Glomerular visceral epithelial cell (primary cell): ENCODE measurements at regions not wholly inside any gene's neighbourhood (a gene's known extent, or its start where the extent isn't known, plus 50 kb on each side); places are given as distances from the start of the nearest gene placed in this dataset.

Source experiments
- DNase-seq: peaks from one replicate; pipeline ENCODE4 v3.0.0-alpha.2; 2016; ENCODE audit errors: extremely low spot score

- DNase-seq = no peak
Measured at GRCh38 chr2:43128559-43128955, 97.8 kb downstream of the ZFP36L2 start.

- DNase-seq = no peak
Measured at GRCh38 chr2:43127941-43128558, 98.4 kb downstream of the ZFP36L2 start.

- DNase-seq = peak; percentile 30
Measured at GRCh38 chr2:43127208-43127940, 99.0 kb downstream of the ZFP36L2 start.

- DNase-seq = no peak
Measured at GRCh38 chr2:43126817-43127207, 99.6 kb downstream of the ZFP36L2 start.

GRCh38 chr2:43125090-43125998, 101.1 kb downstream of the ZFP36L2 start:
- DNase-seq = no peak

- no peak for DNase-seq
Measured at GRCh38 chr2:43124687-43125057, 101.7 kb downstream of the ZFP36L2 start.

- DNase-seq = no peak
Measured at GRCh38 chr2:43123981-43124686, 102.3 kb downstream of the ZFP36L2 start.

- DNase-seq = no peak
Measured at GRCh38 chr2:43123486-43123885, 102.9 kb downstream of the ZFP36L2 start.

GRCh38 chr2:43123028-43123427, 103.4 kb downstream of the ZFP36L2 start:
- DNase-seq = no peak

- DNase-seq = no peak
Measured at GRCh38 chr2:43121580-43122314, 104.7 kb downstream of the ZFP36L2 start.

GRCh38 chr2:43119303-43119702, 107.1 kb downstream of the ZFP36L2 start:
- no peak for DNase-seq

GRCh38 chr2:43117521-43118143, 108.8 kb downstream of the ZFP36L2 start:
- DNase-seq = no peak

- DNase-seq = no peak
Measured at GRCh38 chr2:43116988-43117387, 109.4 kb downstream of the ZFP36L2 start.

- DNase-seq = no peak
Measured at GRCh38 chr2:43115881-43116280, 110.5 kb downstream of the ZFP36L2 start.

- peak; percentile 50 for DNase-seq
Measured at GRCh38 chr2:43114210-43114609, 112.2 kb downstream of the ZFP36L2 start.

- no peak for DNase-seq
Measured at GRCh38 chr2:43111788-43112554, 114.4 kb downstream of the ZFP36L2 start.

GRCh38 chr2:43110442-43110871, 115.9 kb downstream of the ZFP36L2 start:
- DNase-seq = peak; percentile 37

- no peak for DNase-seq
Measured at GRCh38 chr2:43109261-43109743, 117.1 kb downstream of the ZFP36L2 start.

GRCh38 chr2:43107679-43108078, 118.7 kb downstream of the ZFP36L2 start:
- no peak for DNase-seq
